Epithelial cell of prostate (primary cell): ENCODE measurements at regions not wholly inside any gene's neighbourhood (a gene's known extent, or its start where the extent isn't known, plus 50 kb on each side); places are given as distances from the start of the nearest gene placed in this dataset.

Experiments
- DNase-seq: peaks from one replicate; pipeline ENCODE4 v3.0.0-alpha.2; 2011; ENCODE audit warnings: low read depth, low spot score
- H3K27ac ChIP-seq: fragments of 450-650 bp; 2 replicates; pipeline ENCODE4 v1.5.1; 2017; ENCODE audit warnings: mild to moderate bottlenecking

DNA sequence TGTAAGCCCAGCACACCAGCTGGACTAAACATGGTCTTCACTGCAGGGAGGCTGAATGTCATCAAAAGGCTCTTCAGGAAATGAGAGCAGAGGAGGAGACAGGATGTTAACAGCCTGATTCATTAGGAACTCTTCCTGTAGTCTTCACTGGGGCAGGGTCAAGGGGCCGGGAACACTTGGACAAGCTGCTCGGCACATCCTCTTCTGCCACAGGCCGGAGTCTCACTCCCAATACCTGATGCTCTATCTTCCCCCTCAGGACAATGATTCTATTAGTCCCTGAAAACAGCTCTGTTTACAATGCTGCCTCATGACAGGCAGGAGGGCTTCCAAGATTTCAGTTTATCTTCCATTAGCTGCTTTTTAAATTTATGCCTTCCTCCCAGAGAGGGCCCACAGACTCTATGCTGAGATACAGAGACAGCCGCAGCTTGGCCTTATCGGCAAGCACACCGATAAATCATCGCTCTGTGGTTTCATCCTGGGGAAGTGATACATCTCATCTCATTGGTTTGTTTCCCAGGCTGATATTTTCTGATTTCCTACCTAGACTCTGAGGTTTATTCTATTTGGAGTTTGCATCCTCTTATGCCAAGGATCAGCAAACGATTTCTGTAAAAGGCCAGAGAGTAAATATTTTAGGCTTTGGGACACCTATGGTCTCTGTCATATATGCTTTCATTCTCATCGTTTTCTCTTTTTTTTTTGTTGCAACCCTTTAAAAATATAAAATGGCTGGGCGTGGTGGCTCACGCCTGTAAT, 214.0 kb upstream of the ASIC2 start:
- no peak overlapping the region for H3K27ac ChIP-seq
- DNase-seq, result no peak

DNA sequence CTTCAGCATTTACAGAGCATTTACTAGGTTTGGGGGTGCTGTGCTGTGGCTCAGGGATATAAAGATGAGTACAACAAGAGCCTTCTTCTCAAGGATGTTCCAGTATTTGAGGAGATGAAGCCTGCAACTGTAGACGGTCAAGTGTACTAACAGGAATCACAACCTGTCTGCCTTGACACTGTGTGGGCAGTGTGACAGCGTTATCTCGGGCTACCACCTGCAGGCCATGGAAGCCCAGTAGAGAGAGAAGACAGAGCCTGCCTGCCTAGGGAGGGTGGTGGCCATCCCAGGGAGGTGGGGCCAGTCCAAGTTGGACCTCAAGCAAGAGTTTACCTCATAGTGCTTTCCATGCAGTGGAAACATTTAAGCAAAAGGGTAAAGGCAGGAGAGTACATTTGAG, 215.1 kb upstream of the ASIC2 start:
- H3K27ac ChIP-seq, result no peak overlapping the region
- no peak for DNase-seq

DNA sequence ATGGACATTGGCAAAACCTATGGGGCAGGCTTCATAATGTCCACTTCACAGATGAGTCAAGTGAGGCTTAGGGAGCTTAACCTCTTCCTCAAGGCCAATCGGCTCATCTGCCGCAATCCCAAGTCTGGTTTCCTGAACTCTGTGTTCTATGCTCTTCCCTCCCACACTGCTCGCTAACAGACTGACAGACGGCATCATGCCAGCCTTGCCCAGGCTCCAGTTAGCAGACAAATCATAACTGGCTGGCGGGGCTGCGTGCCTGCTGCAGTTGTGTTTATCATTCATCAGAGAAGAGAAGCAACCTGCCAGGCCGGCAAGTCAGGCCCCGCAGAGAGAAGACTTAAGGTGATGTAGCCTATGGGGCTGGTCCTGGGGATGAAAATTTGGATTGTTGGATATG, 216.2 kb upstream of the ASIC2 start:
- no peak for DNase-seq
- H3K27ac ChIP-seq, result no peak overlapping the region

DNA sequence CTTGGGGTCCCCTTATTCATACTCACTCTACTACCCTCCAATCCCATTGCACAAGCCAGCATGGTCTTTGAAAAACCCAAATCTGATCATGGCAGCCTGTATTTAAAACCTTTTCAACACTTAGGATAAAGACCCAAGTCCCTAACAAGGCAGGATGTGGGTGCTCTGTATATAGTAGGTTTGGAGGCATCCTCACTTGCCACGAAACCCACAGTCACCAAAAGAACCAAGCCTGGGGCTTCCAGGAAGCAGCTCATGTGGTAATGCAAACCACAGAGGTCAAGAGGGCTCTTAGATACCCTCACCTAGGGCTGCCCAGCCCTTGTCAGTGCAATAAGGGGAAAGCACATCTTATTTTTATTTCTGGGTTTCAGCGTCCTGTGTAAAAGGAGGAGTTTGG, 218.6 kb upstream of the ASIC2 start:
- H3K27ac ChIP-seq, result no peak overlapping the region

DNA sequence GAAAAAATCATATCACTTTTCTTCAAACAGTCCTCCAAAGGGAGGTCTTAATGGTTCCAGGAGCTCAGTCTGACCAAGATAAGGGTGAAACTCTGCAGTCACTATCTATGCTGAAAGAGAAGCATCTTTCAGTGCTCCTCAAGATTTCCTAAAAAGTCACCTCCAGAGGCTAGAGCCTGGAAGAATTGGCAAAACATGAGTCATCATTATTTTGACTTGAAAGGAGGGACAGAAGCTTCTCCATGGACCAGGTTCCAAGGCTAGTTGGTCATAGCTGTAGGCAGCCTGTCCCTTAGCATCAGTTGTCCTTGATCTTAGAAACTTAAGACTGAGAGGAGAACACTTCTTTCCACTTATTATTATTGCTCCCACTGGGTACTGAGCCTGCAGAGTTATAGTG, 219.0 kb upstream of the ASIC2 start:
- no peak for DNase-seq

More for the DNA sequence above, 218.6 kb upstream of the ASIC2 start:
- DNase-seq, result no peak

DNA sequence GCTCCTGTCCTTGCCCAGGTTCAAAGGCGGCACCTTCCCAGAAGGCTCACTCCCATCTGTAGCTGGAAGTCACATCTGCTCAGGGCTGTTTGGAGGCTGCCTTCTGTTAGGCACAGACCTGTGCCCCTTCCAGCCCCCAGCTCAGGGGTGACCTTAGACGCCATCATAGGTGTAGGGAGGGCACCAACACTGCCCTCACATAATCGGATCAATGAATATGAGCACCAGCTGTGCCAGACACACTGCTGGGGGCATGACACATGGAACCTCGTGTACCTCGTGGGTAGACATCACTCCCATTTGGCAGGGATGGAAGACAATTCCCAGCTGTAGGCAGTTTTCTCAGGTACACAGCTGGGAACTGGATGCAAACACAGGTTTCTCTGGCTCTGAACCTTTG, 220.7 kb upstream of the ASIC2 start:
- DNase-seq, result no peak
- H3K27ac ChIP-seq, result no peak overlapping the region

More for the DNA sequence above, 219.0 kb upstream of the ASIC2 start:
- no peak overlapping the region for H3K27ac ChIP-seq

DNA sequence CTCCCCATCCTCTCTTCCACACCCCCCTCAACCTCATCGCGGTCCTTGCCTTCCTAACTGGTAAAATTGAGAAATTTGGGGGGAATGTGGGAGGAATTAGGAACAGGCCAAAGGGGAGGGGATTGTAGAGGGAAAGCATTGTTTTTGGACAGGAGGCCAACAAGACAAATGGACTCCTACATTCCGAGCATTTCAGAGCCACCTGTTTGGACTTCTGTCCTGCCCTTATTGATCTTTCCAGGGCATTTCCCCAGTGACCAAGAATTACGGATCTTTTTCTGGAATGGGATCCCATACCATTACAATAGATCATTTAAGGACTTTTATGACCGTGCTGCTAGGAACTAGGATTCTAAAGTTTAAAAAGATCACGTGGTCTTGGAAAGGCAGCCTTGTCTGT, 221.3 kb upstream of the ASIC2 start:
- H3K27ac ChIP-seq, result no peak overlapping the region
- no peak for DNase-seq

DNA sequence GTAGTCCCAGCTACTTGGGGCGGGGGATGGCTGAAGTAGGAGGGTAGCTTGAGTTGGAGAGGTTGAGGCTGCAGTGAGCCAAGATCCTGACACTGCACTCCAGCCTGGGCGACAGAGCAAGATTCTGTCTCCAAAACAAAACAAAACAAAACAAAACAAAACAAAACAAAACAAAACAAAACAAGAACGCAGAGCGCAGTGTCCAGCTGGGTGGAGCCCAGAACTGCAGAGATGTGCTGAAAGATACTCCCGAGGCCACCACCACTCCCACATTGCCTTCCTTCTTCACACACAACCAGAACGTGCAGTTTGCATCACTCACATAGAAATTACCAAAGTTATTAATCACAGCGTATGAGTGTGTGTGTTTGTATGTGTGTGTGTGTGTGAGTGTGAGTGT, 222.9 kb upstream of the ASIC2 start:
- no peak overlapping the region for H3K27ac ChIP-seq
- DNase-seq, result no peak

DNA sequence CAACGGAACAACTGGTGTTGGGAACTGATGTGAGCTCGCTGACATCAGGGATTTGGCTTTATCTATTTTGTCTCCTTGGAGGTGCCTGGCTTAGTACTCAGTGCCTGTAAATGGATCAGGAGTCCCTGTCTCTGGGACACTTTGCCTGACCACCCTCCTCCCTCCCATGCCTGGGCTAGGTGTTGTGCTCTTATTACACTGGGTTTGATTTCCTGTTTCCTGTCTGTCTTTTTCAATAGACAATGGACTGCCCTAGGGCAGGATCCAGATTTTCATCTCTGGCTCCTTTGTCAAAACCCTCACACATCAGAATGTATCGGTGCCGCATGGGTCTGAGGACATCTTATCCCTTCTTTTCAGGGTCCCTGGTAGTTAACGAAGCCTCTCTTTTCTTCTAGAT, 223.6 kb upstream of the ASIC2 start:
- DNase-seq, result no peak
- no peak overlapping the region for H3K27ac ChIP-seq

DNA sequence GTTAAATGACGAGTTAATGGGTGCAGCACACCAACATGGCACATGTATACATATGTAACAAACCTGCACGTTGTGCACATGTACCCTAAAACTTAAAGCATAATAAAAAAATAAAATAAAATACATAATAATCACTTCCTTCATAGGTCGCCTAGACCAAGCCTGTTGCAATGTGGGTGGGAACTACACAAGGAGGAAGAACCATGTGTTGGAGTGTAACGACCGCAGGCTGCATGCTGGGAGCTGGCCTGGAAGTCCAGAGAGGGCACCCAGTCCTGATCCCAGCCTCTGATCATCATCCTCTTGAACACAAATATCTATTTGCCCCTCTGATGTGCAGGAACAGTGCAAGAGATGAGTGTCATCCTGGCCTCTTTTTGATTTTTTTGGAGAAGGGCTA, 224.7 kb upstream of the ASIC2 start:
- no peak for DNase-seq
- H3K27ac ChIP-seq, result no peak overlapping the region

DNA sequence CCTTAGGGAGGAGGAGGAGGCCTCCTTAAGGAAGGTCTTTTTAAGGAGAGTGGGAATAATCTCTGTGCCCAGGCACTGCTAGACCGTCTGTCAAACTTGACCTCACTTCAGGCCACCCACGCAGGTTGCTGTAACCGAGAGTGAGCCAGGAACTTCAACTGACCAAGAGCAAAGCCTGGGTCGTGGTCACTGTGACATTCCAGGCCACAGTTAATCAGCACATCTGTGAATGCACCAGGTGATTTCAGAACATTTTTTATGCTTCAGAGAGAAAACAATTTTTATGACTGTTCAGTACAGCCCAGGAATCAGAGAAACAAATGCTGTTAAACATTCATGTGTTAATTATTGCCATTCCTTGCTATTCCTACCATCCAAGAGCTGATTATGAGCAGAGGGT, 226.6 kb upstream of the ASIC2 start:
- no peak overlapping the region for H3K27ac ChIP-seq
- DNase-seq, result no peak

DNA sequence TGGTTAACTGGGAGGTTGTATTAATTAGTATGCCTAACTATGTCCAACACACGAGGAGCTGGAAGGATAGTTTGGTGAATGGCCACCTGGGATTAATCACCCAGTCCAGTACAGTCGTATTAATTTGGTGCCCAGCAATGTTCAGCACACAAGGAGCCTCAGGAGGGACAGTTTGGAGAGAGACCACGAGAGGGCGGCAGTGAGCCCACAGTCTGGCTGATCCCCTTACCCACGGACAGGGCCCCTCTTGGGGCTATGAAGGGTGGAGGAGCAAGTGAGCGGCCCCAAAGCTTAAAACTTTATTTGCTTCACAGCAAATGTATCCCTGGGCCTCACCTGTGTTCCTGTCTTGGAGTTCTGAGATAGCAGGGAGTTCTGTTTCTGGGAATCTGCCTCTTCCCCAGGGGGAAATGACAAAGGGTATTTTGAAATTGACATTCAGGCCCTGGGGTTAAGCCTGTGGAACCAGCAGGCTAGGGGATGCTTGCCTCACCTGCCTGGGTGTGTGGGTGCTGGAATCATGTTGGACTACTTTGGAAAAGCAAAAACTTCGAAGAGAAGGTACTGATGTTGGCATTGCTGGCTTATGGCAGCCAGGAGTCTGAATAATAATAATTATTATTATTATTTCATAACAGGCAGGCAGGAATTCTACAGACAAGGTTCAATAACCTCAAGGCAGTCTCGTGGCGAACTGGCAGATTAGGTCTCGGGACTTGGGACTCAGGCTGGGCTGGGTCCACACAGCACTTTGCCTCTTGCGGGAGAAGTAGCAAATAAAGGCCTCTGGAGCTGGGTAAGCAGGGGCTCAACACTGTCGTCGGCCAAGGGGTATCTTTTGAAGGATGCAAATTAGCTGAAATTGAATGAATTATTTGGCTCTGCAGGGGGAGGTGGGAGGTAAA, 227.6 kb upstream of the ASIC2 start:
- DNase-seq, result no peak
- H3K27ac ChIP-seq, result no peak overlapping the region

DNA sequence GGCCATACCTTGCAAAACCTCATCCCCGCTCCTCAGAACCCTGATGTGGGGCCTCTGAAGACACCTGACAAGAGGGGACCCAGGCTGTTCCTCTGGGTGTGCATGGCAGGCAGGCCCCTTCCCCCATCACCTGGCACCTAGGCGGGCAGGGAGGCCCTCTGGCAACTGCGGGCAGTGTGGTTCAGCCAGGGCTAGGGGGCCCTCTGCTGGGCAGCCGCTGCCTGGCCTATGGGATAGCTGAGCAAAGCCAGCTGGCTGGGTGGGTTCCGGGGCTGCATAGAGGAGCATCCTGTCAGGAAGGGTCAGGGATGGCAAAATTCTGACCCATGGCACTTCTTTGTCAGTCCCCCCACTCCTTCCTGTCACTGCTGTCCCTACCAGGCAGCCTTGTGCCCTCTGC, 228.7 kb upstream of the ASIC2 start:
- DNase-seq, result no peak
- no peak overlapping the region for H3K27ac ChIP-seq

DNA sequence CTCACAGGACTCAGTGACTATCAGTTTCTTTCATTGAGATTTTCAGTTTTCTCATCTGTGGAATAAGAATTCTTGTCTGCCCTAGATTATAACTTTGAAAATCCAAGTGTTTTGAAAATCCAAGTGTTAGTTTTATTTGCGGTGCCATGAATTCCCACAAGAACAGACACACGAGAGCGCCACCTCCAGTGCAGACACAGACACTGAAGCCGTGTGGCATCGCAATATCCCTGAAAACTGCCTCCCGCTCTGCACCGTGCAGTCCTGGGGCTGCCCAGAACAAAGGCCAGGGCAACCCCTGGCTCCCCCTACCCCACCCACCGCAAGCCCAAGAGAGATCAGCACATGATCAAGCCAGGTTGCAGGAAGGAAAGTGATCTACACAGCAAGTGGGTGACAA, 229.5 kb upstream of the ASIC2 start:
- no peak for DNase-seq
- no peak overlapping the region for H3K27ac ChIP-seq

DNA sequence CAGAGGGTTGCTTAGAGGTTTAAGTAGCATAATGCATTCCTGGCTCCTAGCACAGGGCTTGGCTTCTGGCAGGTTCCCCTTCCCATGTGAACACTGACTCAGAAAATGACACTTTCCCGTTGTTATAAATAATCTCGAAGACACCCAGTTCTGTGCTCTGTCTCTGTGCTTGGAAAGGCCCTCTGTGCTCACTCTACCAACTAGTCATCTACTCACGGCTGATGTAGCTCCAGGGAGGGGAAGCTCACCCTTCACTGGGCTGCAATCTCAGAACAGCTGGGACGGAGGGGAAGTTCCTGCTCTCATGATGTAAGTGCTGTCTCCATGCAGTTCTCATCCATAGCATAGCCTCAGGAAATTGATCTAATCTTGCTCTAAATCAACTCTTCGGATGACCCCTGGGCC, 230.5 kb upstream of the ASIC2 start:
- H3K27ac ChIP-seq, result no peak overlapping the region
- no peak for DNase-seq

DNA sequence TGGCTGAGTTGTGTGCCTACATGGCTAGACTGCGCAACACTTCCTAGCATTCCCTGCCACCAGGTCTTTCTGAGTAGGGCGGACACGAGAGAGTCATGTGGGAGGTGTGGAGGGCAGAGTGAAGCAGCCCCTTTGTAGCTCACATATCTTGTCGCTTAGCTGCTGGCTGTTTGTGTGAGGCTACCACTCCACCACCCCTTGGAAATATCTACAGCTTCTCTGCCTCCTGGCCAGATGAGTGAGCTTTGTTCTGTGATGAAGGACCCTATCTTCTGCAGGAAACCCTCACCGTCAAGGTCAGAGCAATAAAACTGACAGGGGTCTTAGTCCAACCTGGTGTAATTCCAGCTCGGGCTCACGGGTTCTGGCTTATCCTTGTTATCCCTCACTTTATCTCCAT, 232.1 kb upstream of the ASIC2 start:
- H3K27ac ChIP-seq, result no peak overlapping the region
- no peak for DNase-seq

DNA sequence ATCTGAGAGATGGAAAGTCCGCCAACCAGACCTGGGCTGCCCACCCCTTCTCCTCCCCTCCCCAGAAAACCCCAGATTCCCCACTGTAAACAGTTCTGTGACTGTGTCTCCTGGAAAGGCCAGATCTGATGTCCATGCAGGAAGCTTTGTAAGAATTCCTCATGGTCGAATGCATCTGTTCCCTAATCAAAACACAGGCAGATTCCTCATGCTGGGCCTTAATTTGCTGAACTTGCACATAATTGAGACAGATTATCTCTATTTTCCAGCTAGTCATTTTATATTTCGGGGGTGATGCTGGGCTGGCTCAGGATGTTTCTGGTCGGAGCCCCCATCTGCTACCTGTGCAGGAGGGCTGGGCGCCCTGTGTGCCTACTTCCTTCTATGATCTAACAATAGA, 233.6 kb upstream of the ASIC2 start:
- no peak for DNase-seq

DNA sequence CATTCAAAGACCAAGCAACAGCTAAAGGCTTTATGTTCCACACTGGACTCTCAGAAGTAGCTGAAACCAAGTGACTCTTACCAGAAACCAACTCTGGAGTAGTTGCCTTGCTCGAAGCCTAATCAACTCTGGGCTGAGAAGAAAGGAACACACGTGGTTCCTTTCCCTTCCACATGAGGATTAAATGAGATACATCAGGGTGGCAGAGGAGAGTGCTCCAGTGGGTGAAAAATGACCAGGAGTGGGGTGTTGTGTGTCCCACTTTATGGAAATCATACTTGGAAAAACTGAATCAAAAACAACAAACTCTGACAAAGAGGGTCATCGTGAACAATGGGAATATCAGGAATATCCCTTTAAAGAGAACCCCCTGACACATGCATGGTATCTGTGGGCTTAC, 234.2 kb upstream of the ASIC2 start:
- no peak for DNase-seq
- H3K27ac ChIP-seq, result no peak overlapping the region

More for the DNA sequence above, 233.6 kb upstream of the ASIC2 start:
- H3K27ac ChIP-seq, result no peak overlapping the region

DNA sequence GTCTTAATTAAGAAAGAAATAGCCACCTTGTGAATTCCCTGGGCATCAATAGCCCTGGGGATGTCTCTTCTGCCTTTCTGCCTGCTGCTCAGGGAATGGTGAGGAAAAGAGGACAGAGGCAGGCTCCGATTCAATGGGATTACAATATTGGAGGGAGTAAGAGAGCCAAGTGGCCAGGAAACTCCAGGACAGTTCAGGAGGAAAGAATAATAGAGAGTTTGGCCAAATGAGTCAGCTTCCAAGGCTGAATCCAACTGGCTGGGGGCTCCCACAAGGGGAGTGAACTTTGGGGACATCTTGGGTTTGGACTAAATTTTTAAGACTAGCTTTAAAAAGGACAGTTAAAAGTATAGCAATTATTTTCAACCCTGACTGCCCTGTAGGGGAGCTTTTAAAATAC, 235.8 kb upstream of the ASIC2 start:
- no peak for DNase-seq

DNA sequence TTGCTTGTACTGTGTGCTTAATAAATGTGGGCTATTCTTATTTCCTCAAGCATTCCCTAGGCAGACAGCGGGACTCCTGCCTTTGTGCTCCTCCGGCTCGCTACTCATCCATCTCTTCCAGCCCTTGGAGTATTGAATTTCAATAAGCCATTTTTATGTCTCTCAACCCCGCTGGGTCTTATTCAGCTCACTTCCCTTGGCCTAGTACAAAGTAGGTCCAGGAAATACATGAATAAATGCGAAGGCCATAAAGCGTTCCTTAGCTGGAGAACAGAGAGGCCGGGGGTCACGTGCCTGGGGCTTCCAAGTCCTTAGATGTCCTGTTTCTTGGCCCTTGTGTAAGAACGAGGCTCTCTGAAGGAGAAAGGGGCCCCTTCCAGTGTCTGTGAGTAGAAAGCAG, 236.7 kb upstream of the ASIC2 start:
- DNase-seq, result no peak
- no peak overlapping the region for H3K27ac ChIP-seq

More for the DNA sequence above, 235.8 kb upstream of the ASIC2 start:
- H3K27ac ChIP-seq, result no peak overlapping the region

DNA sequence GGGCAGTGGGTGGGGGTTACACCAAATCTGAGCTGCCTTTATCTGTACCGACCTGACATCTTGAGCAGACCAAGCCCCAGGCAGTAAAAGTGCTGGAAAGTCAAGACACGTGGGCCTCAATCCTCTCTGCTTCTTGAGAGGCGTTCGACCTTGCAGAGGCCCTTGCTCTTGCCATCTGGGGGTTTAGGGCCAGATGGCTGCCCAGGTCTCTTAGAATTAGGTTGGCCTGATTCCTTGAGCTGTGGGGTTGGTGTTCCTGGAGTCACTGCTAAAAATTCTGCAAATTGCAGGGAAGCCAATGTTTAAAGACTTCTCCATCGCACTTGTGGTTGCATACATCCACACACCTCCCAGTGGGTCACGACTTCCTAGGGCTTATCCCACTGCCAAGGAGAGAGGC, 238.2 kb upstream of the ASIC2 start:
- no peak for DNase-seq
- no peak overlapping the region for H3K27ac ChIP-seq

DNA sequence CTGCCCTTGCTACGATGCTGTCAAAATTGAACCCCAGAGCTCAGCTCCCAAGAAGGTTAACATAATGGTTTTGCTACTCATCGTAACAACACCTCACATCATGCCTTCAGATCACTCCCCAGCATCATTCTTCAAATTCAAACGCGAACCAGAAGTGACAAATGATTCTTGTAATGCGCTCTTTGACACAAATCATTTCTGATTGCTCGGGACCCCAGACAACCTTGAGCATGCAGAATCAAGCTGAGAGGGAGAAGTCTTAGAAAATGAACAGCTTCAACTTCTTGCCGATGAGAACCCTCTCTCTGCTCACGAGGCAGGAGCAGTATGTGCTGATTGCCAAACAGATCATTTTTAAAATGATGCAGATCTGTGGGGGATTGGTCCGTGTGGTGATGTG, 241.0 kb upstream of the ASIC2 start:
- DNase-seq, result no peak

More for the DNA sequence above, 241.0 kb upstream of the ASIC2 start:
- H3K27ac ChIP-seq, result no peak overlapping the region
